DND-41 (cell line): ENCODE measurements at regions not wholly inside any gene's neighbourhood (a gene's known extent, or its start where the extent isn't known, plus 50 kb on each side); places are given as distances from the start of the nearest gene placed in this dataset.

ENCODE experiments used
- EZH2 ChIP-seq: IDR thresholded peaks from 3 replicates; pipeline ENCODE4 v1.6.1; 2012; ENCODE audit warnings: borderline replicate concordance, low read depth, mild to moderate bottlenecking, moderate library complexity, low read length, inconsistent platforms; ENCODE audit not compliant: severe bottlenecking
- TF ChIP-seq, protein P1 (sequence below): IDR thresholded peaks from 2 replicates; pipeline ENCODE4 v1.5.1; 2012; ENCODE audit warnings: borderline replicate concordance, low read length, moderate library complexity, mild to moderate bottlenecking; ENCODE audit not compliant: poor library complexity, severe bottlenecking; ENCODE audit errors: extremely low read depth

GRCh38 chr5:175264406-175264805 lies 179.6 kb downstream of the DRD1 start:
- TF ChIP-seq, protein P1, sequence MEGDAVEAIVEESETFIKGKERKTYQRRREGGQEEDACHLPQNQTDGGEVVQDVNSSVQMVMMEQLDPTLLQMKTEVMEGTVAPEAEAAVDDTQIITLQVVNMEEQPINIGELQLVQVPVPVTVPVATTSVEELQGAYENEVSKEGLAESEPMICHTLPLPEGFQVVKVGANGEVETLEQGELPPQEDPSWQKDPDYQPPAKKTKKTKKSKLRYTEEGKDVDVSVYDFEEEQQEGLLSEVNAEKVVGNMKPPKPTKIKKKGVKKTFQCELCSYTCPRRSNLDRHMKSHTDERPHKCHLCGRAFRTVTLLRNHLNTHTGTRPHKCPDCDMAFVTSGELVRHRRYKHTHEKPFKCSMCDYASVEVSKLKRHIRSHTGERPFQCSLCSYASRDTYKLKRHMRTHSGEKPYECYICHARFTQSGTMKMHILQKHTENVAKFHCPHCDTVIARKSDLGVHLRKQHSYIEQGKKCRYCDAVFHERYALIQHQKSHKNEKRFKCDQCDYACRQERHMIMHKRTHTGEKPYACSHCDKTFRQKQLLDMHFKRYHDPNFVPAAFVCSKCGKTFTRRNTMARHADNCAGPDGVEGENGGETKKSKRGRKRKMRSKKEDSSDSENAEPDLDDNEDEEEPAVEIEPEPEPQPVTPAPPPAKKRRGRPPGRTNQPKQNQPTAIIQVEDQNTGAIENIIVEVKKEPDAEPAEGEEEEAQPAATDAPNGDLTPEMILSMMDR, result no peak
- no peak for TF ChIP-seq EZH2
